Stomach (tissue), 4 donors: ENCODE measurements at regions not wholly inside any gene's neighbourhood (a gene's known extent, or its start where the extent isn't known, plus 50 kb on each side); places are given as distances from the start of the nearest gene placed in this dataset.

ENCODE experiments used
- CTCF ChIP-seq, 7 experiments: fragments of 450-650 bp in 4 of 7; fragments of 200-600 bp in 3 of 7; sonication (generic) in 3 of 7; IDR thresholded peaks; one replicate each; pipeline ENCODE4 v1.5.1; 2016 to 2019; ENCODE audit warnings: antibody characterized with exemption in 7 of 7, control low read depth in 2 of 7, mild to moderate bottlenecking in 1 of 7
- EP300 ChIP-seq: sonication (generic); formaldehyde crosslinking; IDR thresholded peaks from one replicate; pipeline ENCODE4 v1.6.1; 2017; ENCODE audit warnings: antibody characterized with exemption
- POLR2A ChIP-seq, 4 donors: fragments of 450-650 bp; IDR thresholded peaks; one replicate each; pipeline ENCODE4 v1.6.1; 2016; ENCODE audit warnings: antibody characterized with exemption in 4 of 4, control low read depth in 2 of 4, mild to moderate bottlenecking in 1 of 4, moderate library complexity in 1 of 4
- POLR2AphosphoS5 ChIP-seq, 3 donors: sonication (generic); formaldehyde crosslinking; IDR thresholded peaks; one replicate each; pipeline ENCODE4 v1.6.1; 2016; ENCODE audit warnings: antibody characterized with exemption in 3 of 3

- no peak for TF ChIP-seq CTCF (IDR thresholded peaks at IDR 0.05)
- TF ChIP-seq POLR2AphosphoS5 (IDR thresholded peaks at IDR 0.05): no peak
- TF ChIP-seq EP300: no peak
- TF ChIP-seq POLR2A (IDR thresholded peaks at IDR 0.05): no peak
These were observed 233.8 kb upstream of the UGT8 start for GRCh38 chr4:114364857-114365256.
